ENCODE measurements at regions not wholly inside any gene's neighbourhood (a gene's known extent, or its start where the extent isn't known, plus 50 kb on each side); places are given as distances from the start of the nearest gene placed in this dataset.

DNA sequence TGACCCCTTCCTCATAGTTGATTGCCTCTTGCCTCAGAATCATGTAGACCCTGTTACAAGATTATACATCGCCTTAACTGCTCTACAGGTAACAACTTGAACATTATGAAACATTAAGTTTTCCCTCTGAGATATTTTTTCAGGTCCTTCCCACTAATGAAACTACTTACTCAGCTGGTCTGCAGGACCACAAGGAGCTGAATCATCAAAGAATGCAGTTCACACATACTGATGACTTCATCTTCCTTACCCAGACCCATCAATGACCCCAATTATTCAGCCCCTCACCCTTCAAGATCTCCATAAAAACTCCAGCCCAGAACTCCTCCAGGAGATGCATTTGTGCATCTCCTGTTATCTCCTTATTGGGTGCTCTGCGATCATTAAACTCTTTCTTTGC, 720.9 kb downstream of the RAPGEF2 start:
- Histone ChIP-seq H3K4me1 (ENCODE audit: control insufficient read depth in 3 of 3, insufficient read depth in 2 of 3, low read depth in 1 of 3, low read length in 2 of 3) (no peaks in the 10 kb centered on the region), H3K27ac (ENCODE audit: low read depth in 1 of 3, low read length in 2 of 3) (no peak overlapping the region), H3K9me3 (ENCODE audit: control insufficient read depth in 2 of 2, insufficient read depth in 1 of 2, low read depth in 1 of 2, low read length in 1 of 2) (no peaks in the 10 kb centered on the region), H3K4me3 (ENCODE audit: low read depth in 1 of 3, low read length in 3 of 3) (no peak overlapping the region), H3K36me3 (ENCODE audit: control insufficient read depth in 3 of 3, insufficient read depth in 2 of 3, low read depth in 1 of 3, low read length in 3 of 3) (no peaks in the 10 kb centered on the region), H3K27me3 (ENCODE audit: control insufficient read depth in 3 of 3, insufficient read depth in 3 of 3, low read length in 3 of 3) (no peaks in the 10 kb centered on the region)
- FAIRE-seq (no peak), DNase-seq (no peak)
- WGBS, 3 donors, result 71 to 88% (median 80%) methylated on average over 2 of the region's 2 CpGs

DNA sequence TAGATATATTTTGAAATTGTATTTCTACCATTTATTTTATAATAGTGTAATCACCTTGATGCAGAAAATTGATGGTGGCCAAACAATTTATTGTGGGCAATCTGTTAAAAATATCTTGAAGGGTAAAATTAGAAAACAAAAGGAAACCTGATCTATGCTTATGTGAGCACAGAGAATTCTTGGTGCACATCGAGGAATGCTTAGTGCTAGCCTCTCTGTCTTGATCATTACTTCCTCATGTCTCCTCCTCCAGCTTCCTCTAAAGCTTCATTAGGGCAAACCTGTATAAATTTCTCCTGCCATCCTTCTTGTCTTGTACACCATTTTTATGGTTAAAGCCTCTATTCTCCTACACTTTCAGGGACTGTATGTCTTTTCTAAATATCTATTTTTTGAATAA, 725.8 kb downstream of the RAPGEF2 start:
- Histone ChIP-seq H3K4me1 (ENCODE audit: control insufficient read depth in 3 of 3, insufficient read depth in 2 of 3, low read depth in 1 of 3, low read length in 2 of 3) (no peaks in the 10 kb centered on the region), H3K4me3 (ENCODE audit: low read depth in 1 of 3, low read length in 3 of 3) (no peak overlapping the region), H3K27ac (ENCODE audit: low read depth in 1 of 3, low read length in 2 of 3) (no peak overlapping the region), H3K27me3 (ENCODE audit: control insufficient read depth in 3 of 3, insufficient read depth in 3 of 3, low read length in 3 of 3) (no peaks in the 10 kb centered on the region), H3K36me3 (ENCODE audit: control insufficient read depth in 3 of 3, insufficient read depth in 2 of 3, low read depth in 1 of 3, low read length in 3 of 3) (no peaks in the 10 kb centered on the region), H3K9me3 (ENCODE audit: control insufficient read depth in 2 of 2, insufficient read depth in 1 of 2, low read depth in 1 of 2, low read length in 1 of 2) (no peaks in the 10 kb centered on the region)
- DNase-seq, result no peak
- WGBS, 3 donors, result 32 to 44% (median 40%) methylated on average over 1 of the region's 1 CpG
- no peak for FAIRE-seq

DNA sequence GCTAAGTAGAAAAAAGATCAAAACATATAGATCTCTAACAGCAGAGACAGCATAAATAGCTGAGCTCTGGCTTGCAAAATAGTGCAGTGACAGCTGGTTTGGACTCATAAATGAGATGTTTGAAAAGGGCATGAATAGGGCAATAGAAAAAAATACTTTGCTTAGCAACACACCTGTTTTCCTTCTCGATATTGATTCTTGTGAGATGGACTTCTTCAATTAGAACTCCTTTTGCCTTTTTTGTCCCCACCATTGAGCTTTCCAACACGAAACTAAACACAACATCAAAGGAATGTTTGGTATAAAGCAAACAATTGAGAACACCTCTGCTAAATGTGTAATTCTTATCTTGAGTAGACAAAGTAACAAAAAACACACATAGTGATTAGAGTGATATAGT, 726.3 kb downstream of the RAPGEF2 start:
- DNase-seq (no peak), FAIRE-seq (no peak)
- WGBS, 3 donors, result 12 to 28% (median 15%) methylated on average over 2 of the region's 2 CpGs
- Histone ChIP-seq H3K36me3 (ENCODE audit: control insufficient read depth in 3 of 3, insufficient read depth in 2 of 3, low read depth in 1 of 3, low read length in 3 of 3) (no peaks in the 10 kb centered on the region), H3K4me1 (ENCODE audit: control insufficient read depth in 3 of 3, insufficient read depth in 2 of 3, low read depth in 1 of 3, low read length in 2 of 3) (no peaks in the 10 kb centered on the region), H3K9me3 (ENCODE audit: control insufficient read depth in 2 of 2, insufficient read depth in 1 of 2, low read depth in 1 of 2, low read length in 1 of 2) (no peaks in the 10 kb centered on the region), H3K27me3 (ENCODE audit: control insufficient read depth in 3 of 3, insufficient read depth in 3 of 3, low read length in 3 of 3) (no peaks in the 10 kb centered on the region), H3K4me3 (ENCODE audit: low read depth in 1 of 3, low read length in 3 of 3) (no peak overlapping the region), H3K27ac (ENCODE audit: low read depth in 1 of 3, low read length in 2 of 3) (no peak overlapping the region)

DNA sequence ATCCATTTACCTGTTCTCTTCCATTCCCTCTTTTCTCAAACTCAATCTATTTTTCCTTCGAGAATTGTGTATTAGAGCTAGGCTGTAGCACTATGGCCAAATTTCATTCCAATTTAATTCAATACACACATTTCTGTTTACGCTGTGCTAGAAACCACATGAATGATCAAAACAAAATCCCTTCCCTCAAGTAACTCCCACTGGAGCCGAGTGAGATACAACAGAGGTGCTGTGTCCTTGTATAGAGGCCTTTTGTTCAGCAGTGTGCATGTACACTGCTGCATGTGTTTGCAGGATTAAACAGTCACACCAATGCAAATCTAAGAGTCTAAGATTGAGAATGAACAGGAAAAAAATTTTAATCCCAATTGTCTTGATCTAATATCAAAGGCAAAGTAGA, 734.2 kb downstream of the RAPGEF2 start:
- H3K4me3 ChIP-seq (ENCODE audit: low read depth in 1 of 3, low read length in 3 of 3), result no peak overlapping the region
- no peak overlapping the region for H3K27ac ChIP-seq (ENCODE audit: low read depth in 1 of 3, low read length in 2 of 3)
- DNase-seq (no peak), FAIRE-seq (no peak)
- WGBS, 3 donors, result 76 to 82% (median 81%) methylated on average over 3 of the region's 3 CpGs
- no peaks in the 10 kb centered on the region for H3K4me1 ChIP-seq (ENCODE audit: control insufficient read depth in 3 of 3, insufficient read depth in 2 of 3, low read depth in 1 of 3, low read length in 2 of 3)
- H3K36me3 ChIP-seq (ENCODE audit: control insufficient read depth in 3 of 3, insufficient read depth in 2 of 3, low read depth in 1 of 3, low read length in 3 of 3), result no peaks in the 10 kb centered on the region
- H3K27me3 ChIP-seq (ENCODE audit: control insufficient read depth in 3 of 3, insufficient read depth in 3 of 3, low read length in 3 of 3), result no peaks in the 10 kb centered on the region
- no peaks in the 10 kb centered on the region for H3K9me3 ChIP-seq (ENCODE audit: control insufficient read depth in 2 of 2, insufficient read depth in 1 of 2, low read depth in 1 of 2, low read length in 1 of 2)

DNA sequence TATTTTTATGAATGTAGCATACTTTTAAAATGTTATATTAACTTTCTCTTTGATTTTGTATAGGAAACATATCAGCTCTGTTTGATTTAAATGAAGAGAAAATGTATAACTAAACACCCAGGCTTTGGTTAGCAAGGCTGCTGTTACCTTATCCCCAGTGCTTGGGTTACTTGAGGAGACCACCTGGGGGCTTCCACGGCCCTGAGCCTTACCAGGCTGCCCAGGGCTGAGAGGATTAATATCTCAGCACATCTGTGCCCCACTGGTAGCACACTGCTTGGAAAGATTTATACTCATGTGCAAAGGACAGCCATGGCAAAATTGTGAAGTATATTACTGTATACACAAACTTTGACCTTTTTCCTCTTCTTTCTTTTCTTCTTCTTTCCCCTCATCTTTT, 752.9 kb downstream of the RAPGEF2 start:
- no peaks in the 10 kb centered on the region for H3K36me3 ChIP-seq (ENCODE audit: control insufficient read depth in 3 of 3, insufficient read depth in 2 of 3, low read depth in 1 of 3, low read length in 3 of 3)
- no peaks in the 10 kb centered on the region for H3K4me1 ChIP-seq (ENCODE audit: control insufficient read depth in 3 of 3, insufficient read depth in 2 of 3, low read depth in 1 of 3, low read length in 2 of 3)
- H3K27ac ChIP-seq (ENCODE audit: low read depth in 1 of 3, low read length in 2 of 3), result no peak overlapping the region
- no peak overlapping the region for H3K4me3 ChIP-seq (ENCODE audit: low read depth in 1 of 3, low read length in 3 of 3)
- H3K27me3 ChIP-seq (ENCODE audit: control insufficient read depth in 3 of 3, insufficient read depth in 3 of 3, low read length in 3 of 3), result no peaks in the 10 kb centered on the region
- DNase-seq, result no peak
- H3K9me3 ChIP-seq (ENCODE audit: control insufficient read depth in 2 of 2, insufficient read depth in 1 of 2, low read depth in 1 of 2, low read length in 1 of 2), result no peaks in the 10 kb centered on the region
- WGBS, 3 donors, result 16 to 36% (median 19%) methylated on average over 1 of the region's 1 CpG
- FAIRE-seq, result no peak

DNA sequence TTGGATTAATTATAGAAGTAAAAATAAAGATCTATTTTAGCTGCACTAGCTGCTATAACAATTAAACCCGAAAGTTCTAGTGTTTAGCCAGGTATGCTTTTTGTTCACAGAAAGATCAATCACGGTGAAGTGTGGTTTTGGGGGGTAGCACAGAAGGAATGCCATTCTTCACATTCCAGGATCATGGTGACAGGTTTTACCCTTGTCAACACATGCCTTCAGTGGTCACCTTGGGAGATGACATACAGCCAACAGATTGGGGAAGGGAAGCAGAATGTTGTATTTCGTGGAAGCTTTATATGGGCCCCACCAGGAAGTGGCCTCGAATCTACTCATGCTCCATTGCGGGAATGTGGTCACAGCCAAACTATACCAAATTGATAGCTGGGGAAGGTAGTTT, 753.6 kb downstream of the RAPGEF2 start:
- no peaks in the 10 kb centered on the region for H3K4me1 ChIP-seq (ENCODE audit: control insufficient read depth in 3 of 3, insufficient read depth in 2 of 3, low read depth in 1 of 3, low read length in 2 of 3)
- H3K27me3 ChIP-seq (ENCODE audit: control insufficient read depth in 3 of 3, insufficient read depth in 3 of 3, low read length in 3 of 3), result no peaks in the 10 kb centered on the region
- 36 to 46% (median 37%) methylated on average over 5 of the region's 5 CpGs for WGBS, 3 donors
- no peaks in the 10 kb centered on the region for H3K36me3 ChIP-seq (ENCODE audit: control insufficient read depth in 3 of 3, insufficient read depth in 2 of 3, low read depth in 1 of 3, low read length in 3 of 3)
- no peaks in the 10 kb centered on the region for H3K9me3 ChIP-seq (ENCODE audit: control insufficient read depth in 2 of 2, insufficient read depth in 1 of 2, low read depth in 1 of 2, low read length in 1 of 2)
- no peak for DNase-seq
- FAIRE-seq, result no peak
- H3K27ac ChIP-seq (ENCODE audit: low read depth in 1 of 3, low read length in 2 of 3), result no peak overlapping the region
- no peak overlapping the region for H3K4me3 ChIP-seq (ENCODE audit: low read depth in 1 of 3, low read length in 3 of 3)

DNA sequence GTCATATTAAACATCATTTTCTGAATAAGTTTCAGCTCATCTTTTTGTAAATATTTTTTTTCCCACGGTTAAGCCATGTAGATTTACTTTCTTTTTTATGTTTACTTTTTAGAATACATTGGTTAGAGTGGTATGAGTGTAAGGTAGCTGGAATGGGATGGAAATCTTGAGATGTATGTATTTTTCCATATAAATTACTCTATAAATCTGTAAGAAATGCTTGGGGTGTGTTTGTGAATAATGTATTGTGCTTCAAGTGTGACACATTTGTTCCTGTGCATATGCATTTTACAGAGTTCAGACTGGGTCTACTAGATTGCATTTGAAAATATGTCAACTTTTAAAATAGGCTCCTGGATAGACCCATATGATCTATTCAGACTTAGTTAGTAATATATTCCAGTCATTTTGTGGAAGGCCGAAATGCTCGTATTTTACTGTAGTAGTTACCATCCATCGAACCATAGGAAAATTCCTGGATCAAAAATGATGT, 756.8 kb downstream of the RAPGEF2 start:
- 83 to 90% (median 85%) methylated on average over 4 of the region's 4 CpGs for WGBS, 3 donors
- Histone ChIP-seq H3K4me1 (ENCODE audit: control insufficient read depth in 3 of 3, insufficient read depth in 2 of 3, low read depth in 1 of 3, low read length in 2 of 3) (no peaks in the 10 kb centered on the region), H3K27ac (ENCODE audit: low read depth in 1 of 3, low read length in 2 of 3) (no peak overlapping the region), H3K4me3 (ENCODE audit: low read depth in 1 of 3, low read length in 3 of 3) (no peak overlapping the region), H3K27me3 (ENCODE audit: control insufficient read depth in 3 of 3, insufficient read depth in 3 of 3, low read length in 3 of 3) (no peaks in the 10 kb centered on the region), H3K9me3 (ENCODE audit: control insufficient read depth in 2 of 2, insufficient read depth in 1 of 2, low read depth in 1 of 2, low read length in 1 of 2) (no peaks in the 10 kb centered on the region), H3K36me3 (ENCODE audit: control insufficient read depth in 3 of 3, insufficient read depth in 2 of 3, low read depth in 1 of 3, low read length in 3 of 3) (no peaks in the 10 kb centered on the region)
- FAIRE-seq (no peak), DNase-seq (no peak)

DNA sequence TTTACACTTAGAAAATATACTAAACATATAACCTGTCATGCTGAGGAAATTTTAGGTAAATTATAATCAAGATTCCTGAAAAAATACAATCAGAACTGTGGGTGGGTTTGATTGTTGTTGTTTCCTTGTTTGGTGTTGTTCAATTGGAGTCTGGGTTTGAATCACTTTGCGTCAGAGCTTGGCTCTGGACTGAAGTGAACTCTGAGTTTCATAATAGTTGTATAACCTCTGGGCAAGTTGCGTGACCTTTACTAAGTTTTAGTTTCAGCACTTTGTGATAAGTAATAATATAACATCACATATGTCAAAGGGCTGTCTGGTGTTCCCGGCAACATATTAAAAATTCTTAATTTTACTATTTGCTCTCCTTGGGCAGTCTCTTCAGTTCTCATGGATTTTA, 758.1 kb downstream of the RAPGEF2 start:
- H3K27ac ChIP-seq (ENCODE audit: low read depth in 1 of 3, low read length in 2 of 3), result no peak overlapping the region
- WGBS, 3 donors, result 79 to 85% (median 84%) methylated on average over 3 of the region's 3 CpGs
- no peak for DNase-seq

DNA sequence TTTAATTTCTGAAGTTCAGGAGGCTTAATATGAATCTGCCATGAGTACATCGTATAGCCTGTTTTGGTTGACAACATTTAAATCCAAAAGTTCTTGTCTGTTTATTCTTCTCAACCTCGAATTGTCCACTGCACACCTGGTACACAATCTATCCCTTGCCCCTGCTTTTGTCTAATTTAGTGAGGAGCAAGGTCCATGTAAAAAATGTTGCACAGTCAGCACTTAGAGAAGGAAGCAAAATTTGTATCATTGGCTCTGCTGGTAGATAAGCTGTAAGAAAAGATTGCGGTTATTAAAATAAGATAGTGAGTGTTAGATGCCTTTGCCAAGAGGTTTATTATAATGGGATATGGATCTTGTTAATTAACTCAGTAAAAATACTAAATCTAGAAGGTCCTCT, 761.5 kb downstream of the RAPGEF2 start:
- Histone ChIP-seq H3K4me3 (ENCODE audit: low read depth in 1 of 3, low read length in 3 of 3) (no peak overlapping the region), H3K27ac (ENCODE audit: low read depth in 1 of 3, low read length in 2 of 3) (no peak overlapping the region), H3K36me3 (ENCODE audit: control insufficient read depth in 3 of 3, insufficient read depth in 2 of 3, low read depth in 1 of 3, low read length in 3 of 3) (no peaks in the 10 kb centered on the region), H3K9me3 (ENCODE audit: control insufficient read depth in 2 of 2, insufficient read depth in 1 of 2, low read depth in 1 of 2, low read length in 1 of 2) (no peaks in the 10 kb centered on the region), H3K4me1 (ENCODE audit: control insufficient read depth in 3 of 3, insufficient read depth in 2 of 3, low read depth in 1 of 3, low read length in 2 of 3) (no peaks in the 10 kb centered on the region), H3K27me3 (ENCODE audit: control insufficient read depth in 3 of 3, insufficient read depth in 3 of 3, low read length in 3 of 3) (no peaks in the 10 kb centered on the region)
- DNase-seq (no peak), FAIRE-seq (no peak)
- 39 to 72% (median 41%) methylated on average over 3 of the region's 3 CpGs for WGBS, 3 donors

More for the DNA sequence above, 758.1 kb downstream of the RAPGEF2 start:
- H3K36me3 ChIP-seq (ENCODE audit: control insufficient read depth in 3 of 3, insufficient read depth in 2 of 3, low read depth in 1 of 3, low read length in 3 of 3), result no peaks in the 10 kb centered on the region
- no peaks in the 10 kb centered on the region for H3K27me3 ChIP-seq (ENCODE audit: control insufficient read depth in 3 of 3, insufficient read depth in 3 of 3, low read length in 3 of 3)
- FAIRE-seq, result no peak
- H3K4me1 ChIP-seq (ENCODE audit: control insufficient read depth in 3 of 3, insufficient read depth in 2 of 3, low read depth in 1 of 3, low read length in 2 of 3), result no peaks in the 10 kb centered on the region
- H3K4me3 ChIP-seq (ENCODE audit: low read depth in 1 of 3, low read length in 3 of 3), result no peak overlapping the region
- H3K9me3 ChIP-seq (ENCODE audit: control insufficient read depth in 2 of 2, insufficient read depth in 1 of 2, low read depth in 1 of 2, low read length in 1 of 2), result no peaks in the 10 kb centered on the region
